ENCODE measurements at regions not wholly inside any gene's neighbourhood (a gene's known extent, or its start where the extent isn't known, plus 50 kb on each side); places are given as distances from the start of the nearest gene placed in this dataset.

DNA sequence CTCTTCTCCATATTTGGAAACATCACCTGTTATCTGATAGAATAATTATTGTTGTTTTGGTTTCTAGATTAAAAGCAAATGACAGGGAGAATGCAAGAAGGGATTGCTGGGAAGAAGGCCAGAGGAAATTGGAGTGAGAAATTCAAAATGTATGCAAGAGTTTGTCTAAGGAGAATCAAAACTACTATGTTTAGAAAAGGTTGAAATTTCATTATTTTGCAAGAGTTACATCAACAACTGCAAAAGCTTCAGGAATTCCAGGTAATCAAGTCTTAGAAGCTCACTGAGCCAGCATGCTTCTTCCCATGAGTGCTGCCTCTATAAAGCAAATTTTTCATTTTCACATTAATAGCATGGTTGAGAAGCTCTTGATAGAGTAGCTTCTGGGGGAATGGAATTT lies 177.2 kb upstream of the GBE1 start:
- Histone ChIP-seq H3K27me3 (no peaks in the 10 kb centered on the region), H3K9me3 (peaks cover 0 to 25% (median 8%) of the 10 kb centered on the region in 12 donors), H3K27ac (no peak overlapping the region), H3K4me1 (no peaks in the 10 kb centered on the region), H3K4me3 (no peak overlapping the region), H3K36me3 (no peaks in the 10 kb centered on the region)
- DNase-seq, result no peak
- TF ChIP-seq, protein P1, sequence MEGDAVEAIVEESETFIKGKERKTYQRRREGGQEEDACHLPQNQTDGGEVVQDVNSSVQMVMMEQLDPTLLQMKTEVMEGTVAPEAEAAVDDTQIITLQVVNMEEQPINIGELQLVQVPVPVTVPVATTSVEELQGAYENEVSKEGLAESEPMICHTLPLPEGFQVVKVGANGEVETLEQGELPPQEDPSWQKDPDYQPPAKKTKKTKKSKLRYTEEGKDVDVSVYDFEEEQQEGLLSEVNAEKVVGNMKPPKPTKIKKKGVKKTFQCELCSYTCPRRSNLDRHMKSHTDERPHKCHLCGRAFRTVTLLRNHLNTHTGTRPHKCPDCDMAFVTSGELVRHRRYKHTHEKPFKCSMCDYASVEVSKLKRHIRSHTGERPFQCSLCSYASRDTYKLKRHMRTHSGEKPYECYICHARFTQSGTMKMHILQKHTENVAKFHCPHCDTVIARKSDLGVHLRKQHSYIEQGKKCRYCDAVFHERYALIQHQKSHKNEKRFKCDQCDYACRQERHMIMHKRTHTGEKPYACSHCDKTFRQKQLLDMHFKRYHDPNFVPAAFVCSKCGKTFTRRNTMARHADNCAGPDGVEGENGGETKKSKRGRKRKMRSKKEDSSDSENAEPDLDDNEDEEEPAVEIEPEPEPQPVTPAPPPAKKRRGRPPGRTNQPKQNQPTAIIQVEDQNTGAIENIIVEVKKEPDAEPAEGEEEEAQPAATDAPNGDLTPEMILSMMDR (IDR thresholded peaks at IDR 0.05), result no peak
- TF ChIP-seq POLR2A (IDR thresholded peaks at IDR 0.05), result no peak
- ATAC-seq, result no peak
- intact Hi-C loops (cut with DNase I), result no loop called here

DNA sequence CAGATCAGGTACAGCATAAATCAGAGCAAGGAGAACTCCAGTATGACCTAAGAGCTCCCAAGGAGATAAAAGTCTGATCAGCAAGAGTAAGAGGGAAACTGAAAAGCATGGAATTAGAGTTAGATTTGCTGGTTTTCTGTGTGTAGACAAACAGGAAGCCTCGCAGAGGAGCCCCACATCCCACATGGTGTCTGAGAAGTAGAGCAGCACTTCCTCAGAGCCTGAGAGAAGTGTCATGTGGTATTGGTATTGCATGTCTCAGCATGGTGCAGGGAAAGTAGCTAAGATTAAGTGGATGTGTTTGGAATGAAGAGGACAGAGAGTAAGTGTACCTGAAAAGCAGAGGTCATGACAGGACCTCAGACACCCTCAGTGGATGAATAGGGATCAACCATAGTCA lies 175.4 kb upstream of the GBE1 start:
- H3K9me3 ChIP-seq, result peaks cover 0 to 6% (median 0%) of the 10 kb centered on the region in 12 donors
- no peaks in the 10 kb centered on the region for H3K27me3 ChIP-seq
- no peak overlapping the region for H3K4me3 ChIP-seq
- no peaks in the 10 kb centered on the region for H3K4me1 ChIP-seq
- DNase-seq (no peak), ATAC-seq (peak in 2 of 4 donors; percentile 27 to 39)
- H3K27ac ChIP-seq, result no peak overlapping the region
- no peak for TF ChIP-seq POLR2A (IDR thresholded peaks at IDR 0.05)
- TF ChIP-seq, protein P1 (IDR thresholded peaks at IDR 0.05), result no peak
- intact Hi-C loops (cut with DNase I), result no loop called here
- H3K36me3 ChIP-seq, result no peaks in the 10 kb centered on the region
- WGBS, 4 donors, result 31 to 61% (median 49%) methylated on average over 1 of the region's 1 CpG

DNA sequence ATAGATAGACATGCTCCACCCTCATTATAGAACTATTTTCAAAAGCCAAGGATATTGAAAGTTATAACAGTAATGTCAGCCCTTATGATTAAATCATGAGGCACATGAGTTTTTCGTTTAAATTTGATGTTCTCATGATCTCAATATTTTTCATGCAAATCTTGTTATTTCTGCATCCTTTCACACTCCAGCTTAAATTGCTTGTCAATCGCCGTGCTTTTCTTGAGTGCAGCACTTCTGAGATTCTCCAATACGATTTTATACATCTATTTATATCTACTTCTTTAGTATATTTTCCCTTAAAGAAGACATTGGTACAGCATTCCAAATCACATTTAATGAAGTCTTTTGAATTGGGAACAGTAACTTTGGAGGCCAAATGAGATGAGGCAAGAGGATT lies 171.2 kb upstream of the GBE1 start:
- Histone ChIP-seq H3K27me3 (no peaks in the 10 kb centered on the region), H3K27ac (no peak overlapping the region), H3K4me1 (no peaks in the 10 kb centered on the region), H3K36me3 (no peaks in the 10 kb centered on the region), H3K4me3 (no peak overlapping the region), H3K9me3 (no peaks in the 10 kb centered on the region)
- intact Hi-C loops (cut with DNase I), result no loop called here
- ATAC-seq (no peak), DNase-seq (no peak)
- TF ChIP-seq, protein P1 (IDR thresholded peaks at IDR 0.05), result no peak
- TF ChIP-seq POLR2A (IDR thresholded peaks at IDR 0.05), result no peak
- WGBS, 4 donors, result 89 to 92% (median 90%) methylated on average over 4 of the region's 4 CpGs

DNA sequence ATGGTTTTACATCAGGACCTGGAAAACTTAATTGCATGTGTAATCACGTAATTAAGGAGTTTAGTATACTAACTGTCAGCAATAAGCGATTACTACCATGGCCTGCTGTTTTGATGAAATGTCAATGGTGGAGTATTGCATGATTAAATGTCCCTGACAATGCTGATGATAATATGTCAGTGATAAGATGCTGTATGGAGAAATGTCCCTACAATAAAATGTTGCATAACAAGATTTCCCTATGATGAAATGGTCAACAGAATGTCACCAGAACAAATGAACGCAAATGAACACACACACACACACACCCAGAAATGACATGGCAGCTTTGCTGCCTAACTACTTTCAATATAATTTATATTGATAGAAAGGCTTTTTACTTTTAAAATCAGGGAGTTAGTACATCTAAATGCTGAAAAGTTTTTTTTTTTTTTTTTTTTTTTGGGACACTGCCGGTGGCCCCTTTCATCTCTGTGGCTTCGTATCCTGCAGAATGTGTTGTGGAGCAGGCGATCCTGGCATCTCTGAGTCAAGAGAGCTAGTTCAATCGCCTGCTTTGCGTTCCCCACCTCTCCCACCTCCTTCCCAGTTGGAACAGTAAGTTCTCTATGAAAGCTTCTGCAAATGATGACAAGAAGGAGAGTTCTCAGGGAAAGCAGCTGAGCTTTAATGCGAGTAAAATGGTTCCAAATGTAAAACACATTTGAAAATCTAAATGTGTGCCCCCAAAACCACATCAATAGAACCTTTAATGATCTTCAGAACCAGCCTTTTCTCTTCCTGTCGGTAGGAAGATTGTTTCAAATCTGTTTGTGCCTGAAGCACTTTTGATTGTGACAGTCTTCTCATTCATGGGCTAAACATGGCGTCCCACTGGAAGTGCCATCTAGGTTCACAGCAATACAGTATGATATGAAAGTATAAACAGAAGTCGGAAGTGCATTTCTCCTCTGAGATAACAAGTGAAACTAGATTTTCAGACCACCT lies 170.1 kb upstream of the GBE1 start:
- ATAC-seq (no peak), DNase-seq (no peak)
- Histone ChIP-seq H3K27ac (no peak overlapping the region), H3K4me3 (no peak overlapping the region), H3K9me3 (no peaks in the 10 kb centered on the region), H3K27me3 (no peaks in the 10 kb centered on the region), H3K4me1 (no peaks in the 10 kb centered on the region), H3K36me3 (no peaks in the 10 kb centered on the region)
- WGBS, 4 donors, result 89 to 92% (median 90%) methylated on average over 12 of the region's 12 CpGs
- intact Hi-C loops (cut with DNase I), result no loop called here
- TF ChIP-seq, protein P1 (IDR thresholded peaks at IDR 0.05), result no peak
- no peak for TF ChIP-seq POLR2A (IDR thresholded peaks at IDR 0.05)

Measured in heart left ventricle (tissue), 16 donors.